ENCODE measurements at regions not wholly inside any gene's neighbourhood (a gene's known extent, or its start where the extent isn't known, plus 50 kb on each side); places are given as distances from the start of the nearest gene placed in this dataset.

DNA sequence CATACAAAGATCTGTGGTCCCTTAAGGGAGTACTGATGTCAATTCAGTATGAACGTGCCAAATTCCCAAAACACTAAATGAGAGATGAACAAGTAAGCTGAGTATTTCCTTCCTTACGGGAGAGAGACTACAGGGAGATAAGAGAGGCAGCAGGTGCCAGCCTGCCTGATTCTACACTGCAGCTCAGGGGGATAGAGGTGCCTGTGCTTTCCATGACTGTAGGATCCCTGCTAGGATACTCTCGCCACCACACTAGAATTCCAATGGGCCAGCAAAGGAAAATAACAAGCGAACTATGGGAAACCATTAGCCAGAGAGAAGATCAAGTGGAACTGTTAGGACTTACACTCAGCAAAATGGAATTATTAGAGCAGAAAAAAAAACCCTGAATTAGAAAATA, 198.5 kb upstream of the BTBD3 start:
- DNase-seq (ENCODE audit: low read depth): no peak
- H3K4me3 ChIP-seq (ENCODE audit: low read length): no peak overlapping the region
- TF ChIP-seq CTCF (conservative IDR thresholded peaks at IDR 0.05; ENCODE audit: low read depth, low read length): no peak

GRCh38 chr20:11721411-11721810, 196.3 kb upstream of the BTBD3 start:
- H3K4me3 ChIP-seq (ENCODE audit: low read length): no peak overlapping the region
- TF ChIP-seq CTCF (conservative IDR thresholded peaks at IDR 0.05; ENCODE audit: low read depth, low read length): no peak
- no peak for DNase-seq (ENCODE audit: low read depth)

- no peak overlapping the region for H3K4me3 ChIP-seq (ENCODE audit: low read length)
- DNase-seq (ENCODE audit: low read depth): no peak
- no peak for TF ChIP-seq CTCF (conservative IDR thresholded peaks at IDR 0.05; ENCODE audit: low read depth, low read length)
Measured at GRCh38 chr20:11724097-11724496, 193.6 kb upstream of the BTBD3 start.

- DNase-seq (ENCODE audit: low read depth): no peak
- no peak overlapping the region for H3K4me3 ChIP-seq (ENCODE audit: low read length)
- no peak for TF ChIP-seq CTCF (conservative IDR thresholded peaks at IDR 0.05; ENCODE audit: low read depth, low read length)
Measured at GRCh38 chr20:11726026-11726425, 191.7 kb upstream of the BTBD3 start.

DNA sequence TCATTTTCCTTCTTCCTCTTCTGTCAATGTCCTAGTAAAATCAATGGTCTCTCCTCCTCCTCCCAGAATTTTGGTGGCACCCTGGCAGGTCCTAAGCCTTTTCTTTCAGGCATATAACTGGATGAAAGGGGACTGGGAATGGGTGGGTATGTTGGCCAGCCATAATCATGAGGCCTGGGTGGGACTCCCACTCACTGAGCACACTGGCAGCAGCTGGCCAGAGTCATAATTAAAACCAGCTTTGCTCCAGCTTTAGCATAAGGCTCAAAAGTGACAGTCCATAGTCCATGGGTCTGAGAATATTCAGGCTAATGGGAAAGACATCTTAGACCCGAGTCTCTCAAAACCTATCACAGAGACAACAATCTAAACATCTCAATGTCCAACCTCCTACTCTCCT, 190.0 kb upstream of the BTBD3 start:
- no peak for DNase-seq (ENCODE audit: low read depth)
- TF ChIP-seq CTCF (conservative IDR thresholded peaks at IDR 0.05; ENCODE audit: low read depth, low read length): no peak
- H3K4me3 ChIP-seq (ENCODE audit: low read length): no peak overlapping the region

GRCh38 chr20:11728937-11729336, 188.8 kb upstream of the BTBD3 start:
- no peak for DNase-seq (ENCODE audit: low read depth)

GRCh38 chr20:11729806-11730205, 187.9 kb upstream of the BTBD3 start:
- TF ChIP-seq CTCF (conservative IDR thresholded peaks at IDR 0.05; ENCODE audit: low read depth, low read length): no peak
- H3K4me3 ChIP-seq (ENCODE audit: low read length): no peak overlapping the region
- no peak for DNase-seq (ENCODE audit: low read depth)

More at GRCh38 chr20:11728937-11729336, 188.8 kb upstream of the BTBD3 start:
- H3K4me3 ChIP-seq (ENCODE audit: low read length): no peak overlapping the region
- no peak for TF ChIP-seq CTCF (conservative IDR thresholded peaks at IDR 0.05; ENCODE audit: low read depth, low read length)
